ENCODE measurements at regions not wholly inside any gene's neighbourhood (a gene's known extent, or its start where the extent isn't known, plus 50 kb on each side); places are given as distances from the start of the nearest gene placed in this dataset.

DNA sequence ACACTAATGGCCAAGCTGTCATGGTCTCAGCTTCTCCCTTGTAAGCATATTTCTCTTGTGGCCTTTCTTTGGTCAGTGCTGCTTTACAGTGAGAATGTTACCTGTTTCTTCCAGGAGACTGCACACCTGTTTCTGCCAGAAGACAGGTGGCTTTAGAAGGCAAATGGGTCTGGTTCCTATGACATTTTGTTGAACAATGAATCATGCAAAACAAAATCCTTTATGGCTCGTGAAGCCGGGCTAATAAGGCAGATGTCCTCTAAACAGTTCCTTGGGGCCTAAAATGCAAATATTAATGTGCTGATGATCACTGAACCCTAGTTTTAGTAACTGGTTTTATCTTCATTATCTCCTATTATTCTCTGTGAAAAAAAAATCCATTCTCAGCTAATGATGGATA lies 927.6 kb downstream of the GALC start:
- no peaks in the 10 kb centered on the region for H3K27me3 ChIP-seq
- no peak for TF ChIP-seq EP300 (IDR thresholded peaks at IDR 0.05)
- no peak for TF ChIP-seq POLR2AphosphoS5 (IDR thresholded peaks at IDR 0.05)
- TF ChIP-seq POLR2A (IDR thresholded peaks at IDR 0.05; ENCODE audit: low read depth): no peak
- TF ChIP-seq, protein P1, sequence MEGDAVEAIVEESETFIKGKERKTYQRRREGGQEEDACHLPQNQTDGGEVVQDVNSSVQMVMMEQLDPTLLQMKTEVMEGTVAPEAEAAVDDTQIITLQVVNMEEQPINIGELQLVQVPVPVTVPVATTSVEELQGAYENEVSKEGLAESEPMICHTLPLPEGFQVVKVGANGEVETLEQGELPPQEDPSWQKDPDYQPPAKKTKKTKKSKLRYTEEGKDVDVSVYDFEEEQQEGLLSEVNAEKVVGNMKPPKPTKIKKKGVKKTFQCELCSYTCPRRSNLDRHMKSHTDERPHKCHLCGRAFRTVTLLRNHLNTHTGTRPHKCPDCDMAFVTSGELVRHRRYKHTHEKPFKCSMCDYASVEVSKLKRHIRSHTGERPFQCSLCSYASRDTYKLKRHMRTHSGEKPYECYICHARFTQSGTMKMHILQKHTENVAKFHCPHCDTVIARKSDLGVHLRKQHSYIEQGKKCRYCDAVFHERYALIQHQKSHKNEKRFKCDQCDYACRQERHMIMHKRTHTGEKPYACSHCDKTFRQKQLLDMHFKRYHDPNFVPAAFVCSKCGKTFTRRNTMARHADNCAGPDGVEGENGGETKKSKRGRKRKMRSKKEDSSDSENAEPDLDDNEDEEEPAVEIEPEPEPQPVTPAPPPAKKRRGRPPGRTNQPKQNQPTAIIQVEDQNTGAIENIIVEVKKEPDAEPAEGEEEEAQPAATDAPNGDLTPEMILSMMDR (IDR thresholded peaks at IDR 0.05): no peak
- no peak overlapping the region for H3K27ac ChIP-seq (replicated peaks in 1 of 4)
- H3K36me3 ChIP-seq: no peaks in the 10 kb centered on the region
- no peaks in the 10 kb centered on the region for H3K9me3 ChIP-seq
- 93% methylated on average over 2 of the region's 2 CpGs for WGBS
- DNase-seq (ENCODE audit: extremely low spot score): no peak
- H3K4me1 ChIP-seq: no peaks in the 10 kb centered on the region
- H3K4me3 ChIP-seq: no peak overlapping the region
- intact Hi-C loops (cut with DNase I): no loop called here

DNA sequence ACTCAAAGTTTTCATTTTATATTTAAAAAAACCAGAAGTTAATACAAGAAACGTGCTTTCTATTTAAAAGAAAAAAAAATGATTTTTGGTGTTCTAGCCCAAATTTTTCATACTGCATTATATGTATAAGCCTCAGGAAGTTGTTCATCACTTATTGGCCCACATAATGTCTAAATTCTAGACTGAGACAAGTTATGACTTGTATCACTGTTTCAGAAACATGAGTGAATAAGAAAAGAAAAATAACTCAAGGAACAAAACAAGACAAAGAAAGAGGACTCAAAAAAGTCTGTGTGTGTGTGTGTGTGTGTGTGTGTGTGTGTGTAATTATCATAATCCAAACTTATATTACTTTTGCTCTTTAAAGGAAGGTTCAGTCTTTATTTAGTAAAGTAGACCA lies 929.8 kb downstream of the GALC start:
- intact Hi-C loops (cut with DNase I): no loop called here
- no peak for DNase-seq (ENCODE audit: extremely low spot score)
- Histone ChIP-seq H3K27me3 (no peaks in the 10 kb centered on the region), H3K4me3 (no peak overlapping the region), H3K36me3 (no peaks in the 10 kb centered on the region), H3K4me1 (no peaks in the 10 kb centered on the region), H3K9me3 (no peaks in the 10 kb centered on the region), H3K27ac (replicated peaks in 1 of 4) (no peak overlapping the region)
- 65% methylated on average over 1 of the region's 1 CpG for WGBS
- TF ChIP-seq POLR2A (IDR thresholded peaks at IDR 0.05; ENCODE audit: low read depth) (no peak), EP300 (IDR thresholded peaks at IDR 0.05) (no peak), POLR2AphosphoS5 (IDR thresholded peaks at IDR 0.05) (no peak)
- TF ChIP-seq, protein P1 (IDR thresholded peaks at IDR 0.05): no peak

DNA sequence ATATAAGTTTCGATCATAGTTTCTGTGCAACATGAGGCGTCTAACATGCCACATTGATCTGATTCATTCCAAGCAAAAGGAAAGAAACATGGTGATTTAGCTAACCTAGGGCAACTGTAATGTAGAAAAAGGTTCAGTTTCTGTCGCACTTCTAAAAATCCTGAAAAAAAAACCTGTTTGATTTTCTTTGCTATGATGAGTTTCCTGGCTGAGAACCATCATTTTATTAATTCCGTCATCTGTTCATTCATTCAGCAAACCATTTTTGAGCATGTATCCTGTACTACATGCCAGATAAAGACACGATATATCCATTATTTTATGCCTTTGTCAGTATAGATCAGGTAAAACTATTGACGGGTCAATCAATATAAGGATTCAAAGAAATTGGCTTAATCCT lies 932.6 kb downstream of the GALC start:
- DNase-seq (ENCODE audit: extremely low spot score): no peak
- Histone ChIP-seq H3K27ac (replicated peaks in 1 of 4) (no peak overlapping the region), H3K36me3 (no peaks in the 10 kb centered on the region), H3K4me1 (no peaks in the 10 kb centered on the region), H3K9me3 (no peaks in the 10 kb centered on the region), H3K27me3 (no peaks in the 10 kb centered on the region), H3K4me3 (no peak overlapping the region)
- intact Hi-C loops (cut with DNase I): no loop called here
- no peak for TF ChIP-seq POLR2A (IDR thresholded peaks at IDR 0.05; ENCODE audit: low read depth)
- TF ChIP-seq, protein P1 (IDR thresholded peaks at IDR 0.05): no peak
- TF ChIP-seq EP300 (IDR thresholded peaks at IDR 0.05): no peak
- TF ChIP-seq POLR2AphosphoS5 (IDR thresholded peaks at IDR 0.05): no peak
- WGBS: 89% methylated on average over 6 of the region's 6 CpGs

DNA sequence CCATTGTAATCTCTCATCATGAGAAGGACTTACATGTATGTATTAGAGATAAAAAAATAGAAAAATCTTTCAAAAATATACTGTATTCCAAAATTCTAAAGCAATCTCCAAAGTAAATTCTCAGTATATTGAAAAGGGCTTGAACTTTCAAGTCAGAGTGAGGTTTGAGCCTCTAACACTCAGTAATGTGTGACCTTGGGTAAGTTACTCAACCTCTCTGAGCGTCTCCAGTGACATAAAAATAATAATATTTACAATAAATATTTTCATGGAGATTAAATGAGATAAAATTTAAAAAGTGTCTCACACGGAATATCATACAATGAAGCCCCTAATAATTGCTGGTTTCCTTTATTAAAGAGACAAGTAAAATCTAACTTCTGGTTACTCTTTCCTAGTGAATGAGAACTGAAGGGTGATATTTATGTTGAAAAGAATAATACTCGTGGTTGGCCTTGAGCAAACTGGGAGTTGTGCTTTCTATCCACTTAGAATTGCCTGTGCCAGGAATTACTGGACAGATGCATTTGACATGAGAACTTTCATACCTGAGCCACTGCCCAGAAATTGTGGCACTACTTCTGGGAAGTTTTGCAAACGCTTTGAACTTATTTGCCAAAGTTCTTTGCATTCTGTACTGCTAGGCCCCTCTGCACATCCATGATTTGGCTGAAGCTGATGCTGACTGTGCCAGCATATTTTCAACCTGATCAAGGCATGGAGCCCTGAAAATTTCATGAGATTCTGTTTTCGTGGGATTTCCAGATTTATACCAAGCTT lies 933.7 kb downstream of the GALC start:
- TF ChIP-seq, protein P1 (IDR thresholded peaks at IDR 0.05): no peak
- no peak for TF ChIP-seq EP300 (IDR thresholded peaks at IDR 0.05)
- TF ChIP-seq POLR2AphosphoS5 (IDR thresholded peaks at IDR 0.05): no peak
- TF ChIP-seq POLR2A (IDR thresholded peaks at IDR 0.05; ENCODE audit: low read depth): no peak
- Histone ChIP-seq H3K27me3 (no peaks in the 10 kb centered on the region), H3K9me3 (no peaks in the 10 kb centered on the region), H3K27ac (replicated peaks in 1 of 4) (no peak overlapping the region), H3K4me1 (no peaks in the 10 kb centered on the region), H3K4me3 (no peak overlapping the region), H3K36me3 (no peaks in the 10 kb centered on the region)
- intact Hi-C loops (cut with DNase I): no loop called here
- no peak for DNase-seq (ENCODE audit: extremely low spot score)
- 57% methylated on average over 5 of the region's 5 CpGs for WGBS

DNA sequence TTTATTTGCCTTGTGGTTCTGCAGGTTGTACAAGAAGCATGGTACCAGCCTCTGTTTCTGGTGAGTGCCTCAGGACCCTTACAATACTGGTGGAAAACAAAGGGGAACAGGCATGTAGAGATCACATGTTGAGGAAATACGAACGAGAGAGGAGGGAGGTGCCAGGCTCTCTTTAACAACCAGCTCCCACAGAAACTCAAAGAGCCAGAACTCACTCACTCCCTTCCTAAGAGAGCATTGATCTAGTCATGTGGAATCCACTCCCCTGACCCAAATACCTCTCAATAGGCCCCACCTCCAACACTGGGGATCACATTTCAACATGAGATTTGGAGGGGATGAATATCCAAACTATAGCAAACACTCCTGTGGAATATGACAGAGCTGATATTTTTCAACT lies 938.0 kb downstream of the GALC start:
- 79% methylated on average over 2 of the region's 2 CpGs for WGBS

More for the DNA sequence above, 938.0 kb downstream of the GALC start:
- Histone ChIP-seq H3K27me3 (no peaks in the 10 kb centered on the region), H3K4me1 (no peaks in the 10 kb centered on the region), H3K9me3 (no peaks in the 10 kb centered on the region), H3K27ac (replicated peaks in 1 of 4) (no peak overlapping the region), H3K36me3 (no peaks in the 10 kb centered on the region), H3K4me3 (no peak overlapping the region)
- TF ChIP-seq, protein P1 (IDR thresholded peaks at IDR 0.05): no peak
- TF ChIP-seq POLR2AphosphoS5 (IDR thresholded peaks at IDR 0.05) (no peak), POLR2A (IDR thresholded peaks at IDR 0.05; ENCODE audit: low read depth) (no peak), EP300 (IDR thresholded peaks at IDR 0.05) (no peak)
- intact Hi-C loops (cut with DNase I): no loop called here
- DNase-seq (ENCODE audit: extremely low spot score): no peak
